CD14-positive monocyte (primary cell): ENCODE measurements at regions not wholly inside any gene's neighbourhood (a gene's known extent, or its start where the extent isn't known, plus 50 kb on each side); places are given as distances from the start of the nearest gene placed in this dataset.

Experiments
- DNase-seq, 3 donors: peaks; one replicate each; pipeline ENCODE4 v3.0.0-alpha.2; 2011 to 2022
- H2AFZ ChIP-seq: 2 replicates; pipeline ENCODE4 v1.6.0; 2012; ENCODE audit warnings: mild to moderate bottlenecking, low read depth, low read length, inconsistent platforms; ENCODE audit not compliant: insufficient read depth, poor library complexity, severe bottlenecking
- H3K27ac ChIP-seq, 2 donors: 1 replicate in 1 of 2; 2 replicates in 1 of 2; pipeline ENCODE4 v1.5.1; 2012 to 2013; ENCODE audit warnings: low read length in 2 of 2, control low read depth in 1 of 2, inconsistent platforms in 1 of 2, low read depth in 1 of 2, mild to moderate bottlenecking in 1 of 2
- H3K27me3 ChIP-seq, 2 donors: one replicate each; pipeline versions ENCODE4 v1.6.0 to v1.6.1; 2011 to 2013; ENCODE audit warnings: low read length in 2 of 2; ENCODE audit not compliant: control insufficient read depth in 2 of 2, insufficient read depth in 2 of 2
- H3K36me3 ChIP-seq, 2 donors: replicated peaks in 1 of 2; 1 replicate in 1 of 2; 2 replicates in 1 of 2; pipeline versions ENCODE4 v1.5.1 to v1.6.1; 2012 to 2013; ENCODE audit warnings: low read length in 2 of 2, control low read depth in 1 of 2, inconsistent platforms in 1 of 2, mild to moderate bottlenecking in 1 of 2; ENCODE audit not compliant: insufficient read depth in 2 of 2, control insufficient read depth in 1 of 2
- H3K4me1 ChIP-seq, 2 donors: 1 replicate in 1 of 2; 2 replicates in 1 of 2; pipeline versions ENCODE4 v1.5.1 to v1.6.1; 2012 to 2013; ENCODE audit warnings: low read length in 2 of 2, control low read depth in 1 of 2, inconsistent platforms in 1 of 2, mild to moderate bottlenecking in 1 of 2, moderate library complexity in 1 of 2; ENCODE audit not compliant: insufficient read depth in 2 of 2, control insufficient read depth in 1 of 2
- H3K4me2 ChIP-seq: replicated peaks from 2 replicates; pipeline ENCODE3; 2012; ENCODE audit warnings: low read length, moderate library complexity, mild to moderate bottlenecking; ENCODE audit not compliant: poor library complexity, severe bottlenecking; ENCODE audit errors: extremely low read depth
- H3K4me3 ChIP-seq, 3 experiments: fragments of 200-600 bp in 1 of 3; sonication (generic) in 1 of 3; replicated peaks in 1 of 3; 1 replicate in 2 of 3; 2 replicates in 1 of 3; pipeline ENCODE4 v1.5.1; 2011 to 2013; ENCODE audit warnings: low read length in 3 of 3, mild to moderate bottlenecking in 3 of 3, control low read depth in 2 of 3, low read depth in 2 of 3, inconsistent platforms in 1 of 3, moderate library complexity in 1 of 3
- H3K79me2 ChIP-seq: 2 replicates; pipeline ENCODE4 v1.6.0; 2012; ENCODE audit warnings: mild to moderate bottlenecking, control low read depth, inconsistent platforms, low read length, moderate library complexity; ENCODE audit not compliant: insufficient read depth
- H3K9ac ChIP-seq: 2 replicates; pipeline ENCODE4 v1.6.0; 2017; ENCODE audit warnings: low read length, mild to moderate bottlenecking; ENCODE audit not compliant: insufficient read depth, poor library complexity, severe bottlenecking
- H3K9me3 ChIP-seq, 2 donors: replicated peaks in 1 of 2; 1 replicate in 1 of 2; 2 replicates in 1 of 2; pipeline versions ENCODE4 v1.5.1 to v1.6.1; 2012 to 2013; ENCODE audit warnings: low read length in 2 of 2, control low read depth in 1 of 2; ENCODE audit not compliant: control insufficient read depth in 1 of 2, insufficient read depth in 1 of 2
- H4K20me1 ChIP-seq: 2 replicates; pipeline ENCODE4 v1.6.0; 2012; ENCODE audit warnings: mild to moderate bottlenecking, low read length, control low read depth, moderate library complexity; ENCODE audit not compliant: insufficient read depth
- H3K27ac Mint-ChIP-seq, 7 donors: one replicate each; pipeline ENCODE4 v1.8.0; 2020; ENCODE audit warnings: mild to moderate bottlenecking in 7 of 7, mixed read lengths in 7 of 7, moderate library complexity in 6 of 7, inconsistent platforms in 2 of 7
- H3K27me3 Mint-ChIP-seq, 3 donors: one replicate each; pipeline ENCODE4 v1.8.0; 2021 to 2022; ENCODE audit warnings: low read depth in 3 of 3, mild to moderate bottlenecking in 3 of 3, mixed read lengths in 3 of 3, moderate library complexity in 3 of 3, inconsistent platforms in 1 of 3
- H3K36me3 Mint-ChIP-seq, 2 donors: one replicate each; pipeline ENCODE4 v1.8.0; 2020; ENCODE audit warnings: mixed read lengths in 2 of 2, inconsistent platforms in 1 of 2, mild to moderate bottlenecking in 1 of 2
- H3K4me1 Mint-ChIP-seq: one replicate; pipeline ENCODE4 v1.8.0; 2020; ENCODE audit warnings: mild to moderate bottlenecking, mixed read lengths
- H3K4me3 Mint-ChIP-seq, 2 donors: one replicate each; pipeline ENCODE4 v1.8.0; 2020; ENCODE audit warnings: mild to moderate bottlenecking in 2 of 2, mixed read lengths in 2 of 2, moderate library complexity in 1 of 2
- H3K9me3 Mint-ChIP-seq, 7 donors: one replicate each; pipeline ENCODE4 v1.8.0; 2020 to 2022; ENCODE audit warnings: mixed read lengths in 7 of 7, mild to moderate bottlenecking in 6 of 7, moderate library complexity in 6 of 7, inconsistent platforms in 2 of 7
- WGBS: methylation state at CpG from one replicate; pipeline ENCODE4 v1.1.5; 2013; ENCODE audit warnings: missing lambda C conversion rate; ENCODE audit not compliant: insufficient coverage; 5-methylcytosine and 5-hydroxymethylcytosine counted together
- intact Hi-C, 2 donors: fragments of 100-400 bp; cut with micrococcal nuclease; formaldehyde crosslinking; loops; one replicate each; pipeline versions ENCODE4 v1.15.0 to v1.15.1; 2023
- TF ChIP-seq, protein P1 (sequence below): fragments of 200-600 bp; IDR thresholded peaks from one replicate; pipeline ENCODE4 v1.8.0; 2022; ENCODE audit warnings: antibody characterized with exemption, mild to moderate bottlenecking

- no peaks in the 10 kb centered on the region for H3K4me1 Mint-ChIP-seq
- Histone ChIP-seq H3K27me3 (no peaks in the 10 kb centered on the region), H3K9ac (no peak overlapping the region), H3K9me3 (no peaks in the 10 kb centered on the region), H3K4me3 (no peak overlapping the region), H3K79me2 (no peaks in the 10 kb centered on the region), H4K20me1 (no peaks in the 10 kb centered on the region), H2AFZ (no peak overlapping the region), H3K36me3 (peaks cover 9 to 35% of the 10 kb centered on the region in 2 donors), H3K27ac (no peak overlapping the region), H3K4me1 (no peaks in the 10 kb centered on the region), H3K4me2 (no peak overlapping the region)
- intact Hi-C loops, result no loop called here
- H3K36me3 Mint-ChIP-seq, result peaks cover 24 to 29% of the 10 kb centered on the region in 2 donors
- H3K9me3 Mint-ChIP-seq, result peaks cover 0 to 2% (median 0%) of the 10 kb centered on the region in 7 donors
- no peak overlapping the region for H3K4me3 Mint-ChIP-seq
- WGBS, result no CpG with 5 or more reads among the region's 2 CpGs
- H3K27ac Mint-ChIP-seq, result peak overlapping the region in 1 of 7 donors; percentile 13
- H3K27me3 Mint-ChIP-seq, result no peaks in the 10 kb centered on the region
- no peak for DNase-seq
- TF ChIP-seq, protein P1, sequence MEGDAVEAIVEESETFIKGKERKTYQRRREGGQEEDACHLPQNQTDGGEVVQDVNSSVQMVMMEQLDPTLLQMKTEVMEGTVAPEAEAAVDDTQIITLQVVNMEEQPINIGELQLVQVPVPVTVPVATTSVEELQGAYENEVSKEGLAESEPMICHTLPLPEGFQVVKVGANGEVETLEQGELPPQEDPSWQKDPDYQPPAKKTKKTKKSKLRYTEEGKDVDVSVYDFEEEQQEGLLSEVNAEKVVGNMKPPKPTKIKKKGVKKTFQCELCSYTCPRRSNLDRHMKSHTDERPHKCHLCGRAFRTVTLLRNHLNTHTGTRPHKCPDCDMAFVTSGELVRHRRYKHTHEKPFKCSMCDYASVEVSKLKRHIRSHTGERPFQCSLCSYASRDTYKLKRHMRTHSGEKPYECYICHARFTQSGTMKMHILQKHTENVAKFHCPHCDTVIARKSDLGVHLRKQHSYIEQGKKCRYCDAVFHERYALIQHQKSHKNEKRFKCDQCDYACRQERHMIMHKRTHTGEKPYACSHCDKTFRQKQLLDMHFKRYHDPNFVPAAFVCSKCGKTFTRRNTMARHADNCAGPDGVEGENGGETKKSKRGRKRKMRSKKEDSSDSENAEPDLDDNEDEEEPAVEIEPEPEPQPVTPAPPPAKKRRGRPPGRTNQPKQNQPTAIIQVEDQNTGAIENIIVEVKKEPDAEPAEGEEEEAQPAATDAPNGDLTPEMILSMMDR, result no peak
Observed at GRCh38 chr7:22942191-22942590, 71.7 kb downstream of the HYCC1 start.

GRCh38 chr7:22939842-22940241 is 74.1 kb downstream of the HYCC1 start:
- H3K27ac Mint-ChIP-seq, result no peak overlapping the region
- intact Hi-C loops, result no loop called here

More at GRCh38 chr7:22939842-22940241, 74.1 kb downstream of the HYCC1 start:
- Mint-ChIP-seq H3K9me3 (peaks cover 0 to 2% (median 0%) of the 10 kb centered on the region in 7 donors), H3K4me3 (no peak overlapping the region), H3K4me1 (no peaks in the 10 kb centered on the region), H3K36me3 (peaks cover 11 to 13% of the 10 kb centered on the region in 2 donors), H3K27me3 (peaks cover 0 to 1% (median 0%) of the 10 kb centered on the region in 3 donors)
- H2AFZ ChIP-seq, result no peak overlapping the region
- H3K27me3 ChIP-seq, result peaks cover 0 to 2% of the 10 kb centered on the region in 2 donors
- no peak overlapping the region for H3K9ac ChIP-seq
- H3K27ac ChIP-seq, result no peak overlapping the region
- no peaks in the 10 kb centered on the region for H3K4me1 ChIP-seq
- TF ChIP-seq, protein P1, result no peak
- H3K9me3 ChIP-seq, result no peaks in the 10 kb centered on the region
- no peak overlapping the region for H3K4me2 ChIP-seq
- no CpG with 5 or more reads among the region's 1 CpG for WGBS
- H3K36me3 ChIP-seq, result peaks cover 0 to 15% of the 10 kb centered on the region in 2 donors
- H3K4me3 ChIP-seq, result no peak overlapping the region
- H3K79me2 ChIP-seq, result no peaks in the 10 kb centered on the region
- H4K20me1 ChIP-seq, result no peaks in the 10 kb centered on the region
- no peak for DNase-seq
